HCT116 (cell line): ENCODE measurements at regions not wholly inside any gene's neighbourhood (a gene's known extent, or its start where the extent isn't known, plus 50 kb on each side); places are given as distances from the start of the nearest gene placed in this dataset.

Source experiments
- ATAC-seq: fragments of 200-7000 bp; cut with Tn5 transposase; 2 replicates; pipeline ENCODE4 v1.9.1; 2020; ENCODE audit warnings: mild to moderate bottlenecking, moderate library complexity
- BruUV-seq: library from RNA; stranded (reverse); fragments of 400-500 nt; replicated peaks from 2 replicates; lab custom pipeline; 2021; lab: Mats Ljungman, UMichigan
- CTCF ChIA-PET: fragments of 300-600 bp; sonication (Branson Sonifier 250); formaldehyde crosslinking; loops from one replicate; lab custom pipeline; 2021; ENCODE audit warnings: antibody characterized with exemption; lab: Charles Lee
- POLR2A ChIA-PET: fragments of 300-600, 350-600 bp; sonication (Branson Sonifier 250); formaldehyde crosslinking; loops from one replicate; lab custom pipeline; 2021; ENCODE audit warnings: antibody characterized with exemption; lab: Charles Lee
- RAD21 ChIA-PET, 2 experiments: fragments of 300-600 bp; sonication (Branson Sonifier 250); formaldehyde crosslinking; loops; one replicate each; lab custom pipeline; 2023; ENCODE audit warnings: low total read pairs in 2 of 2; ENCODE audit not compliant: uncharacterized antibody in 2 of 2, unreplicated experiment in 2 of 2, low non-redundant PET in 1 of 2; lab: Charles Lee
- DNase-seq: peaks from one replicate; pipeline ENCODE4 v3.0.0-alpha.2; 2010; ENCODE audit warnings: low read depth, low spot score
- H2AFZ ChIP-seq: fragments of 200-600 bp; shearing (Covaris generic), sonication (generic); 2 replicates; pipeline ENCODE4 v1.6.1; 2017; ENCODE audit warnings: low read depth, mixed run types, mixed read lengths, antibody characterized with exemption, low read length; ENCODE audit not compliant: poor library complexity, severe bottlenecking
- H3K27ac ChIP-seq: 2 replicates; pipeline ENCODE4 v1.5.1; 2012; ENCODE audit warnings: low read depth, low read length
- H3K27me3 ChIP-seq: fragments of 200-600 bp; sonication (generic); 2 replicates; pipeline ENCODE4 v1.6.1; 2016; ENCODE audit warnings: mixed run types, low read length, mixed read lengths; ENCODE audit not compliant: insufficient read depth
- H3K36me3 ChIP-seq, 2 experiments: fragments of 200-500 bp in 1 of 2; fragments of 200-600 bp in 1 of 2; sonication (Bioruptor generic) in 1 of 2; sonication (generic) in 1 of 2; 2 replicates each; pipeline versions ENCODE4 v1.5.1 to v1.6.1; 2014 to 2016; ENCODE audit warnings: low read length in 2 of 2, inconsistent platforms in 1 of 2, mixed read lengths in 1 of 2, mixed run types in 1 of 2; ENCODE audit not compliant: insufficient read depth in 2 of 2, control insufficient read depth in 1 of 2
- H3K4me1 ChIP-seq, 2 experiments: fragments of 200-600 bp in 1 of 2; sonication (generic) in 1 of 2; 2 replicates each; pipeline versions ENCODE4 v1.5.1 to v1.6.1; 2012 to 2017; ENCODE audit warnings: low read length in 2 of 2, inconsistent platforms in 1 of 2, mild to moderate bottlenecking in 1 of 2, mixed read lengths in 1 of 2, mixed run types in 1 of 2, moderate library complexity in 1 of 2; ENCODE audit not compliant: insufficient read depth in 2 of 2, control insufficient read depth in 1 of 2
- H3K4me2 ChIP-seq: fragments of 200-600 bp; sonication (generic); 2 replicates; pipeline ENCODE4 v1.6.1; 2017; ENCODE audit warnings: mixed run types, low read length, mixed read lengths
- H3K4me3 ChIP-seq, 2 experiments: fragments of 200-600 bp in 1 of 2; sonication (generic) in 1 of 2; replicated peaks in 1 of 2; 2 replicates each; pipeline ENCODE4 v1.5.1; 2011 to 2016; ENCODE audit warnings: low read length in 2 of 2, control low read depth in 1 of 2, low read depth in 1 of 2, mild to moderate bottlenecking in 1 of 2, mixed read lengths in 1 of 2, mixed run types in 1 of 2
- H3K79me2 ChIP-seq: fragments of 200-600 bp; sonication (generic); 2 replicates; pipeline ENCODE4 v1.6.1; 2017; ENCODE audit warnings: mild to moderate bottlenecking, mixed run types, low read length, moderate library complexity, mixed read lengths; ENCODE audit not compliant: insufficient read depth
- H3K9ac ChIP-seq: fragments of 200-600 bp; sonication (generic); 2 replicates; pipeline ENCODE4 v1.6.1; 2016; ENCODE audit warnings: low read length, mixed read lengths
- H3K9me2 ChIP-seq: fragments of 200-600 bp; sonication (generic), shearing (Covaris generic); 2 replicates; pipeline ENCODE4 v1.6.1; 2017; ENCODE audit warnings: mixed run types, mild to moderate bottlenecking, moderate library complexity; ENCODE audit not compliant: insufficient read depth
- H3K9me3 ChIP-seq, 2 experiments: fragments of 200-500 bp in 1 of 2; fragments of 200-600 bp in 1 of 2; sonication (Bioruptor generic) in 1 of 2; sonication (generic) in 1 of 2; 2 replicates each; pipeline ENCODE4 v1.6.1; 2014 to 2017; ENCODE audit warnings: low read length in 2 of 2, mixed read lengths in 2 of 2, inconsistent platforms in 1 of 2, low read depth in 1 of 2, mild to moderate bottlenecking in 1 of 2, mixed run types in 1 of 2, moderate library complexity in 1 of 2; ENCODE audit not compliant: control insufficient read depth in 1 of 2, insufficient read depth in 1 of 2
- H4K20me1 ChIP-seq: fragments of 200-600 bp; sonication (generic), shearing (Covaris generic); 2 replicates; pipeline ENCODE4 v1.6.1; 2017; ENCODE audit warnings: mixed run types, mild to moderate bottlenecking, moderate library complexity; ENCODE audit not compliant: insufficient read depth
- ATF3 ChIP-seq: IDR thresholded peaks from 2 replicates; pipeline ENCODE4 v1.6.1; 2012
- CEBPB ChIP-seq: IDR thresholded peaks from 2 replicates; pipeline ENCODE4 v1.6.1; 2012; ENCODE audit warnings: low read depth
- CTCF ChIP-seq, 3 experiments: fragments of 200-600 bp in 1 of 3; sonication (generic) in 1 of 3; IDR thresholded peaks in 2 of 3; conservative IDR thresholded peaks in 1 of 3; 2 replicates each; pipeline ENCODE4 v1.5.1; 2012 to 2017; ENCODE audit warnings: low read depth in 2 of 3, low read length in 2 of 3, antibody characterized with exemption in 1 of 3, borderline replicate concordance in 1 of 3, control low read depth in 1 of 3, mild to moderate bottlenecking in 1 of 3, mixed read lengths in 1 of 3, mixed run types in 1 of 3, moderate library complexity in 1 of 3; ENCODE audit not compliant: insufficient read depth in 1 of 3
- EGR1 ChIP-seq: IDR thresholded peaks from 2 replicates; pipeline ENCODE4 v1.6.1; 2012; ENCODE audit warnings: low read depth
- ELF1 ChIP-seq: IDR thresholded peaks from 2 replicates; pipeline ENCODE4 v1.6.1; 2012; ENCODE audit warnings: low read depth, borderline replicate concordance
- JUND ChIP-seq: IDR thresholded peaks from 2 replicates; pipeline ENCODE4 v1.6.1; 2012
- MAX ChIP-seq: IDR thresholded peaks from 2 replicates; pipeline ENCODE4 v1.6.1; 2012
- POLR2A ChIP-seq: IDR thresholded peaks from 2 replicates; pipeline ENCODE4 v1.7.0; 2011; ENCODE audit warnings: borderline replicate concordance; ENCODE audit not compliant: insufficient read depth, insufficient read length; ENCODE audit errors: extremely low read depth
- POLR2AphosphoS5 ChIP-seq: IDR thresholded peaks from 2 replicates; pipeline ENCODE4 v1.6.1; 2011; ENCODE audit warnings: mild to moderate bottlenecking, low read depth, low read length, moderate library complexity
- REST ChIP-seq: IDR thresholded peaks from 2 replicates; pipeline ENCODE4 v1.6.1; 2012; ENCODE audit warnings: low read depth
- SIN3A ChIP-seq: IDR thresholded peaks from 2 replicates; pipeline ENCODE4 v1.6.1; 2012; ENCODE audit warnings: low read depth
- SRF ChIP-seq: IDR thresholded peaks from 2 replicates; pipeline ENCODE4 v1.6.1; 2012; ENCODE audit warnings: low read depth
- TCF7L2 ChIP-seq: IDR thresholded peaks from 2 replicates; pipeline ENCODE4 v1.7.0; 2011; ENCODE audit warnings: borderline replicate concordance, inconsistent platforms; ENCODE audit not compliant: insufficient read depth, insufficient read length; ENCODE audit errors: extremely low read depth
- YY1 ChIP-seq: IDR thresholded peaks from 2 replicates; pipeline ENCODE4 v1.6.1; 2011; ENCODE audit warnings: low read length, low read depth, moderate library complexity, mild to moderate bottlenecking; ENCODE audit not compliant: insufficient replicate concordance; ENCODE audit errors: extremely low read depth
- ZFX ChIP-seq: fragments of 450-650 bp; IDR thresholded peaks from 2 replicates; pipeline ENCODE4 v1.6.1; 2017
- ZNF274 ChIP-seq: fragments of 200-500 bp; sonication (Bioruptor generic); IDR thresholded peaks from 2 replicates; pipeline ENCODE4 v1.6.1; 2014; ENCODE audit warnings: mild to moderate bottlenecking, low read depth, low read length, inconsistent platforms
- intact Hi-C: fragments of 100-400 bp; cut with micrococcal nuclease; formaldehyde crosslinking; loops from 2 replicates; pipeline ENCODE4 v1.10.0; 2022

- H3K9ac ChIP-seq, result no peak overlapping the region
- DNase-seq (no peak), ATAC-seq (no peak)
- ChIA-PET POLR2A (no interaction called here), CTCF (no interaction called here), RAD21 (no interaction called here)
- H3K4me2 ChIP-seq, result no peak overlapping the region
- no peaks in the 10 kb centered on the region for H3K27me3 ChIP-seq
- no peak overlapping the region for H2AFZ ChIP-seq
- no peaks in the 10 kb centered on the region for H4K20me1 ChIP-seq
- intact Hi-C loops, result no loop called here
- no peaks in the 10 kb centered on the region for H3K79me2 ChIP-seq
- no TSS peak for BruUV-seq
- no peaks in the 10 kb centered on the region for H3K36me3 ChIP-seq
- TF ChIP-seq ZNF274 (no peak), ATF3 (no peak), CEBPB (no peak), REST (no peak), JUND (no peak), ELF1 (no peak)
- H3K4me3 ChIP-seq, result no peak overlapping the region
- no peaks in the 10 kb centered on the region for H3K9me3 ChIP-seq
- no peaks in the 10 kb centered on the region for H3K9me2 ChIP-seq
- H3K27ac ChIP-seq, result no peak overlapping the region
- H3K4me1 ChIP-seq, result no peaks in the 10 kb centered on the region
These were observed 111.9 kb upstream of the DDHD1 start for GRCh38 chr14:53265025-53265424.

- H3K4me3 ChIP-seq, result no peak overlapping the region
- no peaks in the 10 kb centered on the region for H3K9me2 ChIP-seq
- CTCF ChIA-PET, result no interaction called here
- no peak overlapping the region for H2AFZ ChIP-seq
- H3K27ac ChIP-seq, result no peak overlapping the region
- H3K4me1 ChIP-seq, result no peaks in the 10 kb centered on the region
- RAD21 ChIA-PET, result no interaction called here
- intact Hi-C loops, result no loop called here
- no peak overlapping the region for H3K4me2 ChIP-seq
- BruUV-seq, result no TSS peak
- H3K36me3 ChIP-seq, result no peaks in the 10 kb centered on the region
- no peak for ATAC-seq
- no peak overlapping the region for H3K9ac ChIP-seq
- no peaks in the 10 kb centered on the region for H3K9me3 ChIP-seq
- H3K27me3 ChIP-seq, result no peaks in the 10 kb centered on the region
- no peaks in the 10 kb centered on the region for H4K20me1 ChIP-seq
- POLR2A ChIA-PET, result no interaction called here
- DNase-seq, result no peak
- H3K79me2 ChIP-seq, result no peaks in the 10 kb centered on the region
- TF ChIP-seq ZFX, result no peak
- TF ChIP-seq MAX, result no peak
- no peak for TF ChIP-seq CTCF (IDR thresholded peaks at IDR 0.05 in 2 of 3, conservative IDR thresholded peaks at IDR 0.05 in 1 of 3; ENCODE audit: borderline replicate concordance in 1 of 3, insufficient read depth in 1 of 3, low read depth in 2 of 3, low read length in 2 of 3)
- TF ChIP-seq SIN3A, result no peak
- no peak for TF ChIP-seq ATF3
- TF ChIP-seq TCF7L2, result no peak
- TF ChIP-seq EGR1, result no peak
- no peak for TF ChIP-seq SRF
- no peak for TF ChIP-seq JUND
- no peak for TF ChIP-seq POLR2AphosphoS5
- TF ChIP-seq POLR2A, result no peak
- no peak for TF ChIP-seq YY1
- TF ChIP-seq ZNF274, result no peak
These were observed 107.8 kb upstream of the DDHD1 start for GRCh38 chr14:53260928-53261327.
